ENCODE measurements at regions not wholly inside any gene's neighbourhood (a gene's known extent, or its start where the extent isn't known, plus 50 kb on each side); places are given as distances from the start of the nearest gene placed in this dataset.

- Histone ChIP-seq H3K4me3 (ENCODE audit: low read depth, low read length) (no peak overlapping the region), H3K36me3 (ENCODE audit: control insufficient read depth, insufficient read depth, low read length) (no peaks in the 10 kb centered on the region), H3K27me3 (ENCODE audit: control insufficient read depth, insufficient read depth, low read length) (no peaks in the 10 kb centered on the region)
- TF ChIP-seq CTCF (IDR thresholded peaks at IDR 0.05; ENCODE audit: insufficient read depth, low read depth, low read length) = no peak
- CTCF ChIA-PET = no interaction called here
- DNase-seq (ENCODE audit: low read depth) = no peak
- POLR2A ChIA-PET = no interaction called here
Observed at GRCh38 chr20:22213271-22213670, 371.1 kb downstream of the FOXA2 start.

- CTCF ChIA-PET = no interaction called here
- Histone ChIP-seq H3K27me3 (ENCODE audit: control insufficient read depth, insufficient read depth, low read length) (no peaks in the 10 kb centered on the region), H3K4me3 (ENCODE audit: low read depth, low read length) (no peak overlapping the region), H3K36me3 (ENCODE audit: control insufficient read depth, insufficient read depth, low read length) (no peaks in the 10 kb centered on the region)
- no peak for TF ChIP-seq CTCF (IDR thresholded peaks at IDR 0.05; ENCODE audit: insufficient read depth, low read depth, low read length)
- POLR2A ChIA-PET = no interaction called here
- DNase-seq (ENCODE audit: low read depth) = no peak
Observed at GRCh38 chr20:22207280-22207679, 377.1 kb downstream of the FOXA2 start.

GRCh38 chr20:22204801-22205200, 379.6 kb downstream of the FOXA2 start:
- POLR2A ChIA-PET = no interaction called here
- Histone ChIP-seq H3K36me3 (ENCODE audit: control insufficient read depth, insufficient read depth, low read length) (no peaks in the 10 kb centered on the region), H3K27me3 (ENCODE audit: control insufficient read depth, insufficient read depth, low read length) (no peaks in the 10 kb centered on the region), H3K4me3 (ENCODE audit: low read depth, low read length) (no peak overlapping the region)
- CTCF ChIA-PET = no interaction called here
- DNase-seq (ENCODE audit: low read depth) = no peak
- no peak for TF ChIP-seq CTCF (IDR thresholded peaks at IDR 0.05; ENCODE audit: insufficient read depth, low read depth, low read length)

- POLR2A ChIA-PET = no interaction called here
Observed at GRCh38 chr20:22182148-22182547, 402.2 kb downstream of the FOXA2 start.

GRCh38 chr20:22180244-22180643, 404.1 kb downstream of the FOXA2 start:
- CTCF ChIA-PET = no interaction called here
- TF ChIP-seq CTCF (IDR thresholded peaks at IDR 0.05; ENCODE audit: insufficient read depth, low read depth, low read length) = no peak
- no peak for DNase-seq (ENCODE audit: low read depth)
- no peak overlapping the region for H3K4me3 ChIP-seq (ENCODE audit: low read depth, low read length)
- POLR2A ChIA-PET = no interaction called here
- no peaks in the 10 kb centered on the region for H3K27me3 ChIP-seq (ENCODE audit: control insufficient read depth, insufficient read depth, low read length)
- H3K36me3 ChIP-seq (ENCODE audit: control insufficient read depth, insufficient read depth, low read length) = no peaks in the 10 kb centered on the region

More at GRCh38 chr20:22182148-22182547, 402.2 kb downstream of the FOXA2 start:
- Histone ChIP-seq H3K27me3 (ENCODE audit: control insufficient read depth, insufficient read depth, low read length) (no peaks in the 10 kb centered on the region), H3K36me3 (ENCODE audit: control insufficient read depth, insufficient read depth, low read length) (no peaks in the 10 kb centered on the region), H3K4me3 (ENCODE audit: low read depth, low read length) (no peak overlapping the region)
- no peak for DNase-seq (ENCODE audit: low read depth)
- CTCF ChIA-PET = no interaction called here
- TF ChIP-seq CTCF (IDR thresholded peaks at IDR 0.05; ENCODE audit: insufficient read depth, low read depth, low read length) = no peak

All from BJ (cell line).